C4-2B (cell line): ENCODE measurements at regions not wholly inside any gene's neighbourhood (a gene's known extent, or its start where the extent isn't known, plus 50 kb on each side); places are given as distances from the start of the nearest gene placed in this dataset.

Source experiments
- ZFX ChIP-seq: fragments of 450-650 bp; IDR thresholded peaks from 2 replicates; pipeline ENCODE4 v1.6.1; 2017
- TF ChIP-seq, protein P1 (sequence below): fragments of 450-650 bp; conservative IDR thresholded peaks from 2 replicates; pipeline ENCODE4 v1.5.1; 2017; ENCODE audit warnings: mild to moderate bottlenecking

DNA sequence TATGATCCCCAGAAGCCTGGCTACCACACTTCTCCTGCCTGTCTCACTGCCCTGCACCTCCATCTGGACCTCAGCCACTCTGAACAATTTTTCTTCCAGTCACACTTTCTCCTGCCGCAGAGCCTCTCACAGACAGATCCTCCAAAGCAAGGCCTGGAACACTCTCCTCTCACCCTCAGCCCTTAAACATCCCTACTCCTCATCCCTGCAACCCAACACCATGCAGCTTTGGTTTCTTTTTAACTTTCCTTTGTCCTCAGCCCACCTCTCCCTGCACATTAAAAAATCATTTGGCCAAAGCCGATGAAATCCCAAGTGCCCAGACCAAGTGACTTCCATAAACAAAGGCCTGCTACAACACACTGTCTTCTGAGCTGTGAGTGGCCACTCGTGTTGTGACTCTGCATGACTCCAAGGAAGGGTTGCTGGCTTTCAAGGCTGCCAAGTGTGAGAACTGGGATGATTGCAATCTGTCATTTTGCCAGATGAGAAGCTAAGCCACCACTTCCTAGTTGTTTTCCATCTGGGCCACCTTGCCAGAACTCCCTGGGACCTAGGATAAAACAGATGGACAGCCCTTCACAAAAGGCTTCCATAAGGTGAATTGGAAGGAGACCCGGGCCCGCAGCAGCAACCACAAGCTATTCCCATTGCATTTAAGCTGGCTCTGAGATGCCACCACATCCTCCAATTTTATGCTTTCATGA lies 144.4 kb upstream of the SSTR4 start:
- TF ChIP-seq, protein P1, sequence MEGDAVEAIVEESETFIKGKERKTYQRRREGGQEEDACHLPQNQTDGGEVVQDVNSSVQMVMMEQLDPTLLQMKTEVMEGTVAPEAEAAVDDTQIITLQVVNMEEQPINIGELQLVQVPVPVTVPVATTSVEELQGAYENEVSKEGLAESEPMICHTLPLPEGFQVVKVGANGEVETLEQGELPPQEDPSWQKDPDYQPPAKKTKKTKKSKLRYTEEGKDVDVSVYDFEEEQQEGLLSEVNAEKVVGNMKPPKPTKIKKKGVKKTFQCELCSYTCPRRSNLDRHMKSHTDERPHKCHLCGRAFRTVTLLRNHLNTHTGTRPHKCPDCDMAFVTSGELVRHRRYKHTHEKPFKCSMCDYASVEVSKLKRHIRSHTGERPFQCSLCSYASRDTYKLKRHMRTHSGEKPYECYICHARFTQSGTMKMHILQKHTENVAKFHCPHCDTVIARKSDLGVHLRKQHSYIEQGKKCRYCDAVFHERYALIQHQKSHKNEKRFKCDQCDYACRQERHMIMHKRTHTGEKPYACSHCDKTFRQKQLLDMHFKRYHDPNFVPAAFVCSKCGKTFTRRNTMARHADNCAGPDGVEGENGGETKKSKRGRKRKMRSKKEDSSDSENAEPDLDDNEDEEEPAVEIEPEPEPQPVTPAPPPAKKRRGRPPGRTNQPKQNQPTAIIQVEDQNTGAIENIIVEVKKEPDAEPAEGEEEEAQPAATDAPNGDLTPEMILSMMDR, result no peak
- TF ChIP-seq ZFX, result no peak
